Renal pelvis (tissue), 1 donor: ENCODE measurements at regions not wholly inside any gene's neighbourhood (a gene's known extent, or its start where the extent isn't known, plus 50 kb on each side); places are given as distances from the start of the nearest gene placed in this dataset.

Experiments
- DNase-seq: peaks from one replicate; pipeline ENCODE4 v3.0.0-alpha.2; 2013

DNA sequence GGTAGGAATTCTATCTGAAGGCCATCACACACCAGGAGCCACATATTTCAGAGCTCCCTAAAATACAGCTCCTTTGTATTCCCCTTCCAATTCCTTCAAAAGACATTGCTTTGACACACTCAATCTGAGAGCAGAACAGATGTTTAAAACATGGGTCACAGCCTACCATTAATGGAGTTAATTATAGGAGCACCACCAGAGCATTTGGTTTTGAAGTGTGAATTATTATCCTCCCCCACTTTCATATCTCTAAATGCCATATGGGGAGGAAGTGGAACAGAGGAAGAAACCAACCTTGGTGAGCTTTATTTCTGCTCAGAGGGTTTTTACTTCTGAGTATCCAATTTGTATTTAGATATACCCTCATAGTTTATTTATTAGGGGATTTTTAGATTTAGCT lies 50.7 kb upstream of the TNFRSF21 start:
- DNase-seq: no peak

DNA sequence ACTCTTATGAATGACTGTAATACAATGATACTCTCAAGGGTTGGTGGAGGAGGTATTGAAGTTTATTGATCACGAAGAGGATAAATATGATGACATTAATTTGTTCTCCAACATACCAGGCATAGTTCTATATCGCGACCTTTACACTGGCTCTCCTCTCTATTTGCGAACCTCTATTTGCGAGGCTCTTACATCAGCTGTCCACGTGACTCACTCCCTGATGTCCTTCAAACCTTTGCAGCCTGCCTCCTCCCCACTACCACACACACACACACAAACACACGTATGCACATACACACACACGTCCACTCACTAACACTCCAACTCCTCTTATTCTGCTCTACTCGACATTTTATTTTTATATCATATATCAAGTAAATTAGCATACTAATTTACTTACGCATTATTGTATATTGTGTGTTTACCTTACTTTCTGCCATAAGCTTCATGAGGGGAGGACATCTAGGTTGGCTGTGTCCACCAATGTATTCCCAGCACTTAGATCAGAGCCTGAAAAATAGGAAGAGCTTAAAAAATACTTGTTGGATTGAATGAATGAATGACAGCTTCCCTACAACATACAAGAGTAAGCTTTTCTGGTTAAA lies 53.3 kb upstream of the TNFRSF21 start:
- DNase-seq: no peak

- no peak for DNase-seq
Measured at GRCh38 chr6:47363736-47364135, 54.0 kb upstream of the TNFRSF21 start.

DNA sequence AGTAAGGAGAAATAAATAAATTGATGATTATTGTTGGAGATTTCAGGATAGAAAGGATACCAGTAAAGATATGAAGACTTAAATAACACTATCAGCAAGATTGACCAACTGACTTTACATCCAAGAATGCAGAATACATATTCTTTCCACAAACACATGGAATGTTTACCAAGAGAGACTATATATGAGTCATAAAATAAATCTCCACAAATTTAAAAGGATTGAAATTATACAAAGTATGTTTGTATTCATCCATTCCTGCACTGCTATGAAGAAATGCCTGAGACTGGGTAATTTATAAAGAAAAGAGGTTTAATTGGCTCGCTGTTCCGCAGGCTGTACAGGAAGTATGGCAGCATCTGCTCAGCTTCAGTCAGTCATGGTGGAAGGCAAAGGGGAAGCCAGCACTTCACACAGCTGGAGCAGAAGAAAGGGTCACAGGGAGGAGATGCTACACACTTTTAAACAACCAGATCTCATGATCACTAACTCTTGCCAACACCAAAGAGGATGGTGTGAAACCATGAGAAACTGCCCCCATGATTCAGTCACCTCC lies 56.7 kb upstream of the TNFRSF21 start:
- DNase-seq: no peak

DNA sequence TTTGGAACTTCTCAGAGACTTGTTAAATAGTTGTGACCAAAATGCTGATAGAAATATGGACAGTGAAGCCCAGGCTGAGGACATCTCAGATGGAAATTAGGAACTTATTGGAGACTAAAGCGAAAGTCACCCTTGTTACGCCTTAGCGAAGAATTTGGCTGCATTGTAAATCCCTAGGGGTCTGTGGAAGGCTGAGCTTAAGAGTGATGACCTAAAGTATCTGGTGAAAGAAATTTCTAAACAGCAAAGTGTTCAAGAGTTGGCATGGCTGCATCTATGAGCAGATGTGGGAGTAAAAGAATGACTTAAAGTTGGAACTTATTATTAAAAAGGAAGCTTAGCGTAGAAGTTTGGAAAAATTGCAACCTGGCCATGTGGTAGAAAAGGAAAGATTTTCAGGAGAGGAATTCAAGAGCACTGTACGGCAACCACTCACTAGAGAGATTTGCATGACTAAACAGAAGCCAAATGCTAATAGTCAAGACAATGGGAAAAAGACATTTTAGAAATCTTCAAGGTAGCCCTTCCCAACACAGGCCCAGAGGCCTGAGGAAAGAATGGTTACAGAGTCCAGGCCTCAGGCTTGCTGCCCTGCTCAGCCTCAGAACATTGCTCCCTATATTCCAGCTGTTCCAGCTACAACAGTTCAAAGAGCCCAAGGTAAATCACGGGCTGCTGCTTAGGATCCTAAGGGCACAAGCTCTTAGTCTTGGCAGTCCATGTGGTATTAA lies 61.6 kb upstream of the TNFRSF21 start:
- DNase-seq: no peak

- DNase-seq: no peak
Measured at GRCh38 chr6:47371870-47372255, 62.2 kb upstream of the TNFRSF21 start.

GRCh38 chr6:47372318-47372717 lies 62.6 kb upstream of the TNFRSF21 start:
- no peak for DNase-seq

DNA sequence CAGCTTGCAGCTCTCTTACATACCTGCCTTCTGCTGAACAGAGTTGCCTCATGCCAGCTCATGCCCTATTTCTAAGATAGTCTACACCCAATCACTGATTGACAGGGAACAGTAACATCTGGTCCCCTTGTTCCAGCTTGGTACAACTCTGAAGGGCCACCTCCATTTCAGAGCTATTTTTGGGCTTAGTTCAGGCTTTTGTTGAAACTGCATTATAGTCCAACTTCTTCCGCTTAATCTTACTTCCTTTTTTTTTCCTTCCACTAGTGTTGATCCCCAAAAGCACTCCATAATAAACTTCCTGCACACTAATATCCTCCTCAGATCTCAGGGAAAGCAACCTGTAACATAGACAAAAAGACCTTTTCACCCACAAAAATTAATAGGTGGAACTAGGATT lies 65.7 kb upstream of the TNFRSF21 start:
- DNase-seq: no peak

GRCh38 chr6:47376930-47377329 lies 67.2 kb upstream of the TNFRSF21 start:
- no peak for DNase-seq

GRCh38 chr6:47377971-47378370 lies 68.3 kb upstream of the TNFRSF21 start:
- DNase-seq: no peak

DNA sequence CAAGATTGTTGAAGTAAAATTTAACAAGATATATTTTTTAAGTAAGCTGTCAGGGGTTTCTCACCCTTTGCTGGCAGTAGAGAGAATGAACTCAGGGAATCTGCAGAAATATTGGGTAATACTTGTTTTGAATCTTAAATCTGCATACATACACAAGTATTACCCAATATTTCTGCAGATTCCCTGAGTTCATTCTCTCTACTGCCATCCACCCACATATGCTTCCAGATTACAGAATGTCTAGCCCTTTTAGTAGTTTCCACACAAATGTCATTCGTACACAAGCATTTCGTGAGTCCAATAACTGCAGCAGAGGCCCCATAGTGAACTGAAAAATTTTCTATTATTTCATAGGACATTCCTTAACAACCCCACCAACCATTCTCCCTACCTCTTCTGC lies 69.6 kb upstream of the TNFRSF21 start:
- DNase-seq: no peak

DNA sequence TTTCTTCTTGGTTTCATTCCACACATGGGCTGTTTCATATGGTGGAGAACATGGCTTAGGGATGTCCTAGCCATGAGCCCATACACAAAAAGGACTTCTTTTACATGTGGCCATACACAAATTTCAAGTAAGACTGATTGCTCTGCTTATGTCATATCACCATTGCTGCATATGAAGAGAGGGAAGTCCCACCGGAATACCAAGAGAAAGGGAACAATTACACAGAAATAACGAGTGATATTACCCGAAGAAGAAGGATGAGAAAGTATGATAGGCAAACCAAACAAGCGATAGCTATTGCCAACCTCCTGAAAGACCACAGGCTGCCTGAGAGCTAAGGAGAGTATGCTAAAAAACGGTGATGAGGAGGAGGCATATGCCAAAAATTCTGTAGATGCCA lies 70.5 kb upstream of the TNFRSF21 start:
- DNase-seq: no peak

DNA sequence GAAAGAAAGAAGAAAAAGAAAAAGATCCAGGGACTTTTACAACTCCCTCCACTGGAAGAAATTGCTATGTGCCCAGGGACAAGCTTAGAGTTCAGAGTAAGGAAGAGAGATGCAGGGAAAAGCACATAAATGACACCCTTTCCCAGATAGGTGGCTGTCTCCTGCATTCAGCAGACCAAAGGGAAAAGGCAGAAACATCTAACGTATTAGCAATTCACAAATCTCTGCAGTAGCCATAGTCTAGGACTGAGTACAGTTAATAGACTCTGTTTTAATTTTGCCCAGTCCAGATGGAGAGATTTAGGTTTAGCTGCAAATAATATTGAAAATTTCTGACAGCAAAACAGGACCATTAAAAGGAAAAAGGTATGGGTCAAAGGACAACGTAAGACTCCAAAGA lies 71.3 kb upstream of the TNFRSF21 start:
- DNase-seq: no peak

- no peak for DNase-seq
Measured at GRCh38 chr6:47383360-47383759, 73.7 kb upstream of the TNFRSF21 start.

DNA sequence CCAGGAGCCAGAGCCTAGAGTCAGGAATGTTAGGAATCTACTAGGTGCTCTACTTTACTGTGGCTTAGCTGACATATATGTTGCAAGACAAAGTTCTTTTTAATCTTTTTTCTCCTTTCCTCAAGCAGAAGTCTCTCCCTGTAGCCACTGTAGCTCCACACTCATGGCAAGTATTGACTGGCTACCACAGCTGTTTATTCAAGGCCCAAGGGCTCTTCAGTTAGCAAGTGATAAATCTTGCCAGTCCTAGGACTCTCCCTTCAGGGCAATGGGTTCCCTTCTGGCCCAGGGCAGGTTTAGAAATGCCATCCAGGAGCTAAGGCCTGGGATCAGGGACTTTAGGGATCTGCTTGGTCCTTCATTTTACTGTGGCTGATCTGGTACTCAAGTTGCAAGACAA lies 82.0 kb upstream of the TNFRSF21 start:
- DNase-seq: no peak

GRCh38 chr6:47392251-47392650 lies 82.5 kb upstream of the TNFRSF21 start:
- DNase-seq: no peak

- DNase-seq: no peak
Measured at GRCh38 chr6:47396401-47397069, 81.1 kb upstream of the CD2AP start.

DNA sequence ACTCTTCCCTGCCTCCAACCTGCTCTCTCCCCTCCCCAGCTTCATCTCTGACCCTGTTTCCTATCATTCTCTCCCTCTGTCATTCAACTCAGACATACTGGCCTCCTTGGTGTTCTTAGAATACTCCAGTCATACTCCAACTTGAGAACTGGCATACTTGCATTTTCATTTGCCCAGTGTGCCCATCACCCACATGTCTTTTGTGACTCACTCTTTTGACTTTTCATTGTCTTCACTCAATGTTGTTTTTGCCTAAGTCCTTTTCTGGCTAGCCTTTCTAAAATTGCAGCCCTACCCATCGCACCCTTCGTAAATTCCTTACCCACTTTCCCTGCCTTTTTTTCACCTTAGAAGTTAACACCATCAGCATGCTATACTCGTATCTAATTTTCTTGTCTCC lies 77.0 kb upstream of the CD2AP start:
- no peak for DNase-seq

- no peak for DNase-seq
Measured at GRCh38 chr6:47402081-47402480, 75.5 kb upstream of the CD2AP start.

GRCh38 chr6:47403056-47403455 lies 74.5 kb upstream of the CD2AP start:
- no peak for DNase-seq

DNA sequence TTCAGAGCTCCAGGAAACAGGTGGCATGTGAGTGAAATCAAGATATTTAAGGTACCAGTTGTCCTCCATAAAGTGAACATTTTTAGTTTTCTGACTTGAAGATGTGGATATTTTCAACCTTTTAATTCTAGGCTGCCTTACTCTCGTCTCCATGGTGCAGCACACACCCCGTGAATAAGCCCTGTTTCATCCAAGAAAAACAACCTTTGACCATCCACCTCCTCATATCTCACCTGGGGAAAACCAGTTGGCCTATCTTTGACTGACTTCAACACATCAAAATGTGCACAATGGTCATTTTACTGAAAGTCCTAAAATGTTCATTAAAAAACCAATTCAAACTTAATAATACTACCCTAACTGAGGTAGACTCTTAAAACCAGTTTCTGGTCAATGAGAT lies 73.8 kb upstream of the CD2AP start:
- DNase-seq: no peak

DNA sequence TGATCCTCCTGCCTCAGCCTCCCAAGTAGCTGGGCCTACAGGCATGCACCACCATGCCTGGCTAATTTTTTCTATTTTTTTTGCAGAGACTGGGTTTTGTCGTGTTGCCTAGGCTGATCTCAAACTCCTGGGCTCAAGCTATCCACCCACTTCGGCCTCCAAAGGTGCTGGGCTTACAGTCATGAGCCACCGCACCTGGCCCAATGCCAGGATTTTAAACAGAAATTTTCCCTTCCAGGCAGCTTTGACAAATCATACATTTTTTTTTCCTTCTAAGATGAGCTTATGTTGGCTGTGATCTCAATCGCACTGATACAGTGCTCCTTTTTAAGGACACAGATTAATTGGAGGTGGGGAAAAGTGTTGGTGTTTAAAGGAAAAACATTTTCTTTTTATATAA lies 73.2 kb upstream of the CD2AP start:
- no peak for DNase-seq

- DNase-seq: no peak
Measured at GRCh38 chr6:47405273-47405672, 72.3 kb upstream of the CD2AP start.
